Neural cell (in vitro differentiated cells): ENCODE measurements at regions not wholly inside any gene's neighbourhood (a gene's known extent, or its start where the extent isn't known, plus 50 kb on each side); places are given as distances from the start of the nearest gene placed in this dataset.

Experiments used
- H2AFZ ChIP-seq: fragments of 200-600, 300-800 bp; sonication (generic), shearing (Covaris generic); 2 replicates; pipeline ENCODE4 v1.6.0; 2014; ENCODE audit warnings: low read depth, mild to moderate bottlenecking, antibody characterized with exemption, low read length, moderate library complexity
- H3F3A ChIP-seq: fragments of 200-600 bp; shearing (Covaris generic); 2 replicates; pipeline ENCODE4 v1.6.1; 2016; ENCODE audit warnings: mild to moderate bottlenecking, moderate library complexity, mixed read lengths, antibody characterized with exemption, low read length; ENCODE audit not compliant: insufficient read depth, poor library complexity, severe bottlenecking
- H3K27ac ChIP-seq: fragments of 200-600, 300-800 bp; sonication (generic), shearing (Covaris generic); 2 replicates; pipeline ENCODE4 v1.5.1; 2014; ENCODE audit warnings: mild to moderate bottlenecking, low read length, moderate library complexity
- H3K27me3 ChIP-seq: fragments of 300-800, 200-600 bp; sonication (generic), shearing (Covaris generic); 2 replicates; pipeline ENCODE4 v1.6.0; 2014; ENCODE audit warnings: mild to moderate bottlenecking, low read depth, low read length, moderate library complexity; ENCODE audit not compliant: insufficient read depth
- H3K36me3 ChIP-seq: fragments of 300-800, 200-600 bp; sonication (generic), shearing (Covaris generic); 2 replicates; pipeline ENCODE4 v1.5.1; 2014; ENCODE audit warnings: mild to moderate bottlenecking, antibody characterized with exemption, low read length, moderate library complexity; ENCODE audit not compliant: insufficient read depth
- H3K4me2 ChIP-seq: fragments of 300-800, 200-600 bp; sonication (generic), shearing (Covaris generic); 2 replicates; pipeline ENCODE4 v1.6.0; 2014; ENCODE audit warnings: mild to moderate bottlenecking, low read length
- H3K4me3 ChIP-seq: fragments of 300-800, 200-600 bp; sonication (generic), shearing (Covaris generic); 2 replicates; pipeline ENCODE4 v1.5.1; 2014; ENCODE audit warnings: mild to moderate bottlenecking, low read length, moderate library complexity
- H3K79me2 ChIP-seq: fragments of 200-600 bp; shearing (Covaris generic); replicated peaks from 2 replicates; pipeline ENCODE4 v1.6.0; 2014; ENCODE audit warnings: mild to moderate bottlenecking, low read length, moderate library complexity; ENCODE audit not compliant: insufficient read depth
- H3K9ac ChIP-seq: fragments of 300-800, 200-600 bp; sonication (generic), shearing (Covaris generic); 2 replicates; pipeline ENCODE4 v1.6.1; 2016; ENCODE audit warnings: mild to moderate bottlenecking, low read length, mixed read lengths
- H3K9me2 ChIP-seq: fragments of 200-600 bp; shearing (Covaris generic); 2 replicates; pipeline ENCODE4 v1.6.1; 2016; ENCODE audit warnings: mild to moderate bottlenecking, low read length, mixed read lengths; ENCODE audit not compliant: insufficient read depth
- H3K9me3 ChIP-seq: fragments of 200-600, 300-800 bp; sonication (generic), shearing (Covaris generic); 2 replicates; pipeline ENCODE4 v1.6.1; 2016; ENCODE audit warnings: mild to moderate bottlenecking, mixed run types, low read length, moderate library complexity, mixed read lengths
- H4K20me1 ChIP-seq: fragments of 200-600 bp; shearing (Covaris generic); 2 replicates; pipeline ENCODE4 v1.6.1; 2016; ENCODE audit warnings: mild to moderate bottlenecking, mixed run types; ENCODE audit not compliant: insufficient read depth
- CTCF ChIP-seq: fragments of 450-650 bp; IDR thresholded peaks from 2 replicates; pipeline ENCODE4 v1.5.1; 2014; ENCODE audit warnings: antibody characterized with exemption, mild to moderate bottlenecking, moderate library complexity; ENCODE audit not compliant: poor library complexity, severe bottlenecking
- EP300 ChIP-seq: fragments of 450-650 bp; conservative IDR thresholded peaks from 2 replicates; pipeline ENCODE4 v1.6.1; 2014; ENCODE audit warnings: antibody characterized with exemption, mild to moderate bottlenecking, moderate library complexity; ENCODE audit not compliant: poor library complexity, severe bottlenecking
- EZH2 ChIP-seq: fragments of 200-600, 300-800 bp; shearing (Covaris generic), sonication (generic); IDR thresholded peaks from 2 replicates; pipeline ENCODE4 v1.6.1; 2014; ENCODE audit warnings: antibody characterized with exemption, low read length, borderline replicate concordance, mild to moderate bottlenecking; ENCODE audit not compliant: insufficient read depth, poor library complexity, severe bottlenecking
- MXI1 ChIP-seq: fragments of 450-650 bp; conservative IDR thresholded peaks from 2 replicates; pipeline ENCODE4 v1.6.1; 2014; ENCODE audit warnings: antibody characterized with exemption, mild to moderate bottlenecking; ENCODE audit not compliant: poor library complexity, severe bottlenecking
- POLR2AphosphoS5 ChIP-seq: IDR thresholded peaks from 2 replicates; pipeline ENCODE4 v1.6.1; 2012
- RAD21 ChIP-seq: fragments of 450-650 bp; conservative IDR thresholded peaks from 2 replicates; pipeline ENCODE4 v1.6.1; 2014; ENCODE audit warnings: antibody characterized with exemption, mild to moderate bottlenecking, moderate library complexity
- REST ChIP-seq: IDR thresholded peaks from 2 replicates; pipeline ENCODE4 v1.6.1; 2012; ENCODE audit warnings: borderline replicate concordance
- SMC3 ChIP-seq: fragments of 450-650 bp; conservative IDR thresholded peaks from 2 replicates; pipeline ENCODE4 v1.6.1; 2014; ENCODE audit warnings: antibody characterized with exemption, mild to moderate bottlenecking, moderate library complexity; ENCODE audit not compliant: poor library complexity
- TAF1 ChIP-seq: IDR thresholded peaks from 2 replicates; pipeline ENCODE4 v1.6.1; 2012; ENCODE audit warnings: low read depth

GRCh38 chr16:73537921-73538320 lies 490.0 kb upstream of the ZFHX3 start:
- Histone ChIP-seq H4K20me1 (no peaks in the 10 kb centered on the region), H3K79me2 (no peaks in the 10 kb centered on the region), H3K27me3 (no peaks in the 10 kb centered on the region), H3K4me3 (no peak overlapping the region), H3F3A (no peaks in the 10 kb centered on the region), H3K9me3 (no peaks in the 10 kb centered on the region), H3K4me2 (no peak overlapping the region), H3K36me3 (no peaks in the 10 kb centered on the region), H3K27ac (no peak overlapping the region), H2AFZ (no peak overlapping the region), H3K9ac (no peak overlapping the region), H3K9me2 (no peaks in the 10 kb centered on the region)
- TF ChIP-seq REST = no peak
- TF ChIP-seq TAF1 = no peak
- TF ChIP-seq MXI1 = no peak
- no peak for TF ChIP-seq EP300
- TF ChIP-seq CTCF = no peak
- no peak for TF ChIP-seq SMC3
- TF ChIP-seq EZH2 = no peak
- no peak for TF ChIP-seq POLR2AphosphoS5
- no peak for TF ChIP-seq RAD21

- no peaks in the 10 kb centered on the region for H3K79me2 ChIP-seq
- H3K36me3 ChIP-seq = no peaks in the 10 kb centered on the region
These were observed 489.0 kb upstream of the ZFHX3 start for GRCh38 chr16:73536931-73537330.

More at GRCh38 chr16:73536931-73537330, 489.0 kb upstream of the ZFHX3 start:
- Histone ChIP-seq H2AFZ (no peak overlapping the region), H3K27me3 (no peaks in the 10 kb centered on the region), H3K9ac (no peak overlapping the region), H4K20me1 (no peaks in the 10 kb centered on the region), H3K27ac (no peak overlapping the region), H3K4me3 (no peak overlapping the region), H3K9me2 (no peaks in the 10 kb centered on the region), H3K4me2 (no peak overlapping the region), H3F3A (no peaks in the 10 kb centered on the region), H3K9me3 (no peaks in the 10 kb centered on the region)
- TF ChIP-seq EZH2 (no peak), EP300 (no peak), TAF1 (no peak), CTCF (no peak), MXI1 (no peak), REST (no peak), POLR2AphosphoS5 (no peak), SMC3 (no peak), RAD21 (no peak)
